ENCODE measurements at regions not wholly inside any gene's neighbourhood (a gene's known extent, or its start where the extent isn't known, plus 50 kb on each side); places are given as distances from the start of the nearest gene placed in this dataset.

GRCh38 chr5:29231154-29231553 is 1962.3 kb upstream of the CDH6 start:
- Histone ChIP-seq H3K9me1 (replicated peaks; ENCODE audit: control insufficient read depth, extremely low read depth, insufficient read depth, low read length) (no peaks in the 10 kb centered on the region), H3K79me2 (ENCODE audit: control insufficient read depth, insufficient read depth, low read length) (no peaks in the 10 kb centered on the region), H3K27me3 (ENCODE audit: control insufficient read depth in 2 of 2, insufficient read depth in 2 of 2, low read length in 2 of 2) (no peaks in the 10 kb centered on the region), H3K9ac (replicated peaks; ENCODE audit: extremely low read depth, insufficient read depth, low read length) (no peak overlapping the region), H4K20me1 (replicated peaks; ENCODE audit: control insufficient read depth, extremely low read depth, insufficient read depth, low read length) (no peaks in the 10 kb centered on the region), H3K9me3 (replicated peaks; ENCODE audit: control insufficient read depth, insufficient read depth, low read length) (peaks cover 2% of the 10 kb centered on the region), H3K4me3 (replicated peaks in 1 of 3; ENCODE audit: insufficient read depth in 1 of 3, low read depth in 1 of 3, low read length in 3 of 3) (no peak overlapping the region), H2AFZ (ENCODE audit: low read depth, low read length) (no peak overlapping the region), H3K4me1 (ENCODE audit: control insufficient read depth, extremely low read depth, insufficient read depth, low read length) (no peaks in the 10 kb centered on the region), H3K4me2 (ENCODE audit: insufficient read depth, low read length) (no peak overlapping the region), H3K27ac (ENCODE audit: insufficient read depth, low read depth, low read length) (no peak overlapping the region), H3K36me3 (ENCODE audit: control insufficient read depth in 2 of 2, extremely low read depth in 1 of 2, insufficient read depth in 2 of 2, low read length in 2 of 2) (no peaks in the 10 kb centered on the region)
- no TSS peak for BruUV-seq (replicated peaks)
- TF ChIP-seq JUN (IDR thresholded peaks at IDR 0.05; ENCODE audit: borderline replicate concordance, insufficient read depth, insufficient read length, low read depth): no peak
- no peak for TF ChIP-seq CTCF (IDR thresholded peaks at IDR 0.05; ENCODE audit: extremely low read depth in 1 of 2, insufficient read depth in 1 of 2, low read depth in 1 of 2, low read length in 2 of 2)
- TF ChIP-seq GATA2 (IDR thresholded peaks at IDR 0.05; ENCODE audit: insufficient read depth, insufficient read length, low read depth, low read length): no peak
- no peak for TF ChIP-seq POLR2A (IDR thresholded peaks at IDR 0.05; ENCODE audit: low read depth, low read length)
- TF ChIP-seq FOS (IDR thresholded peaks at IDR 0.05; ENCODE audit: borderline replicate concordance, insufficient read depth, low read length): no peak
- no peak for TF ChIP-seq EZH2 (IDR thresholded peaks at IDR 0.05; ENCODE audit: borderline replicate concordance, low read depth, low read length, severe bottlenecking)
- TF ChIP-seq MYC (IDR thresholded peaks at IDR 0.05; ENCODE audit: low read depth, low read length): no peak
- TF ChIP-seq POLR2AphosphoS5 (IDR thresholded peaks at IDR 0.05; ENCODE audit: insufficient read depth, low read depth, low read length): no peak
- no peak for TF ChIP-seq MAX (IDR thresholded peaks at IDR 0.05; ENCODE audit: insufficient read depth, insufficient read length)
- dilution Hi-C loops (cut with MboI; ENCODE audit: extremely low pct_ligation_motif_present, low sequenced_read_pairs): no loop called here
- intact Hi-C loops (cut with micrococcal nuclease): no loop called here
- POLR2A ChIA-PET: no interaction called here
- no peak for FAIRE-seq
- CTCF ChIA-PET: no interaction called here
- DNase-seq (ENCODE audit: low read depth, low spot score): no peak

All from endothelial cell of umbilical vein (primary cell).